ENCODE measurements at regions not wholly inside any gene's neighbourhood (a gene's known extent, or its start where the extent isn't known, plus 50 kb on each side); places are given as distances from the start of the nearest gene placed in this dataset.

- H3K9me3 ChIP-seq (ENCODE audit: control insufficient read depth in 4 of 4, low read length in 3 of 4), result peaks cover 0 to 4% (median 0%) of the 10 kb centered on the region in 4 donors
- no peak overlapping the region for H3K27ac ChIP-seq (ENCODE audit: low read depth in 1 of 2, low read length in 2 of 2)
- WGBS, result 50% methylated on average over 3 of the region's 3 CpGs
- H3K4me1 ChIP-seq (ENCODE audit: control insufficient read depth in 4 of 4, insufficient read depth in 4 of 4, low read length in 3 of 4), result no peaks in the 10 kb centered on the region
- DNase-seq (ENCODE audit: low spot score), result no peak
- no peaks in the 10 kb centered on the region for H3K27me3 ChIP-seq (ENCODE audit: control insufficient read depth in 4 of 4, insufficient read depth in 4 of 4, low read length in 3 of 4)
- no peak for TF ChIP-seq RXRA (IDR thresholded peaks at IDR 0.05)
- no peak for TF ChIP-seq ZBTB33 (IDR thresholded peaks at IDR 0.05)
- TF ChIP-seq ATF3 (IDR thresholded peaks at IDR 0.05), result no peak
- H3K4me3 ChIP-seq (ENCODE audit: low read depth in 1 of 3, low read length in 3 of 3), result no peak overlapping the region
- no peak overlapping the region for H3K9ac ChIP-seq (ENCODE audit: low read depth in 1 of 2, low read length in 2 of 2)
- no peaks in the 10 kb centered on the region for H3K36me3 ChIP-seq (ENCODE audit: control insufficient read depth in 4 of 4, insufficient read depth in 3 of 4, low read depth in 1 of 4, low read length in 3 of 4)
These were observed 194.0 kb upstream of the HHIP start for GRCh38 chr4:144451766-144452450.

- H3K4me1 ChIP-seq (ENCODE audit: control insufficient read depth in 4 of 4, insufficient read depth in 4 of 4, low read length in 3 of 4), result no peaks in the 10 kb centered on the region
- no peaks in the 10 kb centered on the region for H3K36me3 ChIP-seq (ENCODE audit: control insufficient read depth in 4 of 4, insufficient read depth in 3 of 4, low read depth in 1 of 4, low read length in 3 of 4)
- DNase-seq (ENCODE audit: low spot score), result no peak
- TF ChIP-seq SP1 (IDR thresholded peaks at IDR 0.05) (no peak), ZBTB33 (IDR thresholded peaks at IDR 0.05) (no peak), REST (IDR thresholded peaks at IDR 0.05) (no peak), RXRA (IDR thresholded peaks at IDR 0.05) (no peak), TAF1 (conservative IDR thresholded peaks at IDR 0.05) (no peak), HNF4A (conservative IDR thresholded peaks at IDR 0.05) (no peak), MAX (IDR thresholded peaks at IDR 0.05) (no peak), NR2F2 (IDR thresholded peaks at IDR 0.05) (no peak), HNF4G (IDR thresholded peaks at IDR 0.05) (no peak), FOXA2 (IDR thresholded peaks at IDR 0.05) (no peak), YY1 (IDR thresholded peaks at IDR 0.05) (no peak), GABPA (IDR thresholded peaks at IDR 0.05 in 1 of 2, conservative IDR thresholded peaks at IDR 0.05 in 1 of 2) (no peak)
- no peak overlapping the region for H3K9ac ChIP-seq (ENCODE audit: low read depth in 1 of 2, low read length in 2 of 2)
- no peak overlapping the region for H3K4me3 ChIP-seq (ENCODE audit: low read depth in 1 of 3, low read length in 3 of 3)
- no peak overlapping the region for H3K27ac ChIP-seq (ENCODE audit: low read depth in 1 of 2, low read length in 2 of 2)
- H3K9me3 ChIP-seq (ENCODE audit: control insufficient read depth in 4 of 4, low read length in 3 of 4), result no peaks in the 10 kb centered on the region
- peaks cover 0 to 2% (median 0%) of the 10 kb centered on the region in 4 donors for H3K27me3 ChIP-seq (ENCODE audit: control insufficient read depth in 4 of 4, insufficient read depth in 4 of 4, low read length in 3 of 4)
- WGBS, result 75% methylated on average over 2 of the region's 2 CpGs
These were observed 189.8 kb upstream of the HHIP start for GRCh38 chr4:144456196-144456595.

Data from liver (tissue), 7 donors.